ENCODE measurements at regions not wholly inside any gene's neighbourhood (a gene's known extent, or its start where the extent isn't known, plus 50 kb on each side); places are given as distances from the start of the nearest gene placed in this dataset.

GRCh38 chr4:11218692-11219091 is 210.0 kb downstream of the HS3ST1 start:
- Histone ChIP-seq H2BK20ac (ENCODE audit: low read length) (no peak overlapping the region), H3K23me2 (ENCODE audit: low read depth, low read length) (no peaks in the 10 kb centered on the region), H4K8ac (ENCODE audit: extremely low read depth, insufficient read depth, low read length) (no peak overlapping the region), H3K36me3 (ENCODE audit: control insufficient read depth in 2 of 4, insufficient read depth in 4 of 4, low read length in 3 of 4) (no peaks in the 10 kb centered on the region), H4K5ac (ENCODE audit: insufficient read length, low read depth, low read length) (no peak overlapping the region), H2AFZ (ENCODE audit: low read length) (no peak overlapping the region), H4K91ac (replicated peaks; ENCODE audit: insufficient read length, low read length) (no peak overlapping the region), H3K18ac (ENCODE audit: extremely low read depth, low read length) (no peak overlapping the region), H2AK5ac (ENCODE audit: low read depth, low read length) (no peak overlapping the region), H4K20me1 (replicated peaks in 1 of 2; ENCODE audit: control insufficient read depth in 1 of 2, insufficient read depth in 2 of 2, low read length in 2 of 2) (no peaks in the 10 kb centered on the region), H3K4me1 (replicated peaks in 1 of 4; ENCODE audit: control insufficient read depth in 3 of 4, insufficient read depth in 4 of 4, low read length in 3 of 4) (no peaks in the 10 kb centered on the region; a peak in 1 of 7 replicates), H3K27me3 (replicated peaks in 1 of 4; ENCODE audit: control insufficient read depth in 3 of 4, extremely low read depth in 1 of 4, insufficient read depth in 3 of 4, low read length in 3 of 4) (peaks cover 0 to 1% (median 0%) of the 10 kb centered on the region in 4 experiments; a peak in 1 of 7 replicates), H2BK120ac (replicated peaks; ENCODE audit: low read depth, low read length) (no peak overlapping the region), H3K4me3 (ENCODE audit: extremely low read depth in 1 of 4, insufficient read depth in 2 of 4, low read depth in 3 of 4, low read length in 4 of 4) (no peak overlapping the region), H3K14ac (ENCODE audit: insufficient read length) (no peak overlapping the region), H2BK12ac (ENCODE audit: low read depth, low read length) (no peak overlapping the region), H3K23ac (ENCODE audit: insufficient read length) (no peak overlapping the region), H3K9ac (replicated peaks in 1 of 4; ENCODE audit: extremely low read depth in 1 of 4, low read depth in 3 of 4, low read length in 3 of 4) (no peak overlapping the region), H3K4ac (replicated peaks; ENCODE audit: insufficient read length, low read depth, low read length) (no peak overlapping the region), H3K27ac (ENCODE audit: low read depth, low read length) (no peak overlapping the region), H3K9me3 (ENCODE audit: insufficient read depth in 2 of 2, low read depth in 1 of 2, low read length in 1 of 2) (no peaks in the 10 kb centered on the region; a peak in 1 of 4 replicates), H2BK5ac (ENCODE audit: low read depth, low read length) (no peak overlapping the region), H3K79me1 (ENCODE audit: low read depth, low read length) (no peaks in the 10 kb centered on the region), H3K56ac (replicated peaks; ENCODE audit: insufficient read length, low read depth, low read length) (no peak overlapping the region), H2BK15ac (ENCODE audit: low read length) (no peak overlapping the region), H3K79me2 (ENCODE audit: control insufficient read depth in 1 of 2, insufficient read depth in 2 of 2, low read length in 2 of 2) (no peaks in the 10 kb centered on the region), H3K4me2 (ENCODE audit: insufficient read depth in 1 of 2, low read depth in 2 of 2, low read length in 2 of 2) (no peak overlapping the region)
- 84% methylated on average over 5 of the region's 5 CpGs; no CpG with 5 or more reads in 1 of the 2 experiments for WGBS, 2 experiments (ENCODE audit: extremely low coverage in 1 of 2, insufficient coverage in 1 of 2, insufficient read length in 1 of 2, insufficient replicate concordance in 2 of 2, low coverage in 1 of 2, low lambda C conversion rate in 2 of 2, missing lambda C conversion rate in 1 of 2)
- CTCF ChIA-PET (ENCODE audit: partially characterized antibody) = interaction anchor here (0.7 to 1.8 kb wide), 10 partner anchors 8 to 939 kb away, joined by 3 to 6 read pairs (median 3); no protein-coding TSS in a partner anchor
- no peak for DNase-seq (ENCODE audit: low read depth in 1 of 2, low spot score in 2 of 2)
- POLR2A ChIA-PET (ENCODE audit: partially characterized antibody) = no interaction called here
- no peak for FAIRE-seq
- TF ChIP-seq NRF1 (IDR thresholded peaks at IDR 0.05; ENCODE audit: low read depth, low read length) = no peak
- TF ChIP-seq SIX5 (IDR thresholded peaks at IDR 0.05; ENCODE audit: low read depth, low read length) = no peak
- TF ChIP-seq KDM1A (IDR thresholded peaks at IDR 0.05; ENCODE audit: borderline replicate concordance, low read length) = no peak
- peak; percentile 11 to 31; a peak in 2 of 4 replicates for TF ChIP-seq RAD21 (IDR thresholded peaks at IDR 0.05 in 1 of 2, conservative IDR thresholded peaks at IDR 0.05 in 1 of 2; ENCODE audit: low read depth in 2 of 2, low read length in 2 of 2)
- TF ChIP-seq TAF1 (IDR thresholded peaks at IDR 0.05; ENCODE audit: low read depth, low read length) = no peak
- TF ChIP-seq CTBP2 (IDR thresholded peaks at IDR 0.05; ENCODE audit: borderline replicate concordance, insufficient read depth, insufficient read length, low read length) = no peak
- TF ChIP-seq CTCF (IDR thresholded peaks at IDR 0.05; ENCODE audit: control extremely low read depth in 1 of 3, insufficient read depth in 1 of 3, low read depth in 1 of 3, low read length in 3 of 3) = peak; percentile 24 to 41 (median 26); a peak in 3 of 4 replicates
- TF ChIP-seq YY1 (IDR thresholded peaks at IDR 0.05; ENCODE audit: low read depth, low read length) = no peak
- no peak for TF ChIP-seq NANOG (IDR thresholded peaks at IDR 0.05; ENCODE audit: insufficient read depth, low read depth, low read length, poor library complexity, severe bottlenecking)
- no peak for TF ChIP-seq FOSL1 (IDR thresholded peaks at IDR 0.05; ENCODE audit: insufficient read depth, low read depth, low read length)
- TF ChIP-seq GABPA (IDR thresholded peaks at IDR 0.05; ENCODE audit: borderline replicate concordance, insufficient read depth, low read length) = no peak

All from H1 (cell line).